GM23338 (cell line): ENCODE measurements at regions not wholly inside any gene's neighbourhood (a gene's known extent, or its start where the extent isn't known, plus 50 kb on each side); places are given as distances from the start of the nearest gene placed in this dataset.

ENCODE experiments used
- ATAC-seq: fragments of 200-7000 bp; cut with Tn5 transposase; 3 replicates; pipeline ENCODE4 v1.9.1; 2020
- DNase-seq: peaks from one replicate; pipeline ENCODE4 v3.0.0-alpha.2; 2015; ENCODE audit warnings: low spot score
- H2AFZ ChIP-seq: fragments of 200-600 bp; sonication (generic); 2 replicates; pipeline ENCODE4 v1.8.0; 2016; ENCODE audit warnings: antibody characterized with exemption, mild to moderate bottlenecking, moderate library complexity
- H3F3A ChIP-seq: fragments of 200-600 bp; sonication (generic); replicated peaks from 2 replicates; pipeline ENCODE4 v1.8.0; 2017; ENCODE audit warnings: antibody characterized with exemption, mixed run types, low read depth
- H3K27ac ChIP-seq: fragments of 200-600 bp; sonication (generic); 2 replicates; pipeline ENCODE4 v1.6.1; 2016; ENCODE audit warnings: low read depth
- H3K27me3 ChIP-seq: fragments of 200-600 bp; sonication (generic); 2 replicates; pipeline ENCODE4 v1.8.0; 2016; ENCODE audit warnings: mild to moderate bottlenecking, mixed run types, moderate library complexity; ENCODE audit not compliant: insufficient read depth
- H3K36me3 ChIP-seq: fragments of 200-600 bp; sonication (generic); 2 replicates; pipeline ENCODE4 v1.8.0; 2016; ENCODE audit warnings: mild to moderate bottlenecking; ENCODE audit not compliant: insufficient read depth
- H3K4me1 ChIP-seq: fragments of 200-600 bp; sonication (generic); 2 replicates; pipeline ENCODE4 v1.8.0; 2016; ENCODE audit warnings: mild to moderate bottlenecking, moderate library complexity; ENCODE audit not compliant: insufficient read depth
- H3K4me2 ChIP-seq: fragments of 200-600 bp; sonication (generic); 2 replicates; pipeline ENCODE4 v1.7.1; 2017; ENCODE audit warnings: mixed run types
- H3K4me3 ChIP-seq: fragments of 200-600 bp; sonication (generic); 2 replicates; pipeline ENCODE4 v1.6.1; 2016; ENCODE audit warnings: mixed run types
- H3K79me2 ChIP-seq: fragments of 200-600 bp; sonication (generic); replicated peaks from 2 replicates; pipeline ENCODE4 v1.8.0; 2017; ENCODE audit warnings: mild to moderate bottlenecking; ENCODE audit not compliant: insufficient read depth
- H3K9me2 ChIP-seq: fragments of 200-600 bp; sonication (generic); 2 replicates; pipeline ENCODE4 v1.8.0; 2017; ENCODE audit not compliant: insufficient read depth
- H4K20me1 ChIP-seq: fragments of 200-600 bp; sonication (generic); replicated peaks from 2 replicates; pipeline ENCODE4 v1.8.0; 2017; ENCODE audit warnings: mild to moderate bottlenecking; ENCODE audit not compliant: insufficient read depth
- H3K27ac Mint-ChIP-seq: 2 replicates; pipeline ENCODE4 v1.8.0; 2020; ENCODE audit warnings: inconsistent platforms, mild to moderate bottlenecking, moderate library complexity, mixed read lengths
- H3K27me3 Mint-ChIP-seq: 3 replicates; pipeline ENCODE4 v1.8.0; 2022; ENCODE audit warnings: low read depth, mild to moderate bottlenecking, moderate library complexity, mixed read lengths, inconsistent platforms; ENCODE audit not compliant: insufficient read depth, poor library complexity
- H3K36me3 Mint-ChIP-seq: 3 replicates; pipeline ENCODE4 v1.8.0; 2021; ENCODE audit warnings: low read depth, mild to moderate bottlenecking, inconsistent platforms, moderate library complexity, mixed read lengths
- H3K4me1 Mint-ChIP-seq: 3 replicates; pipeline ENCODE4 v1.8.0; 2020; ENCODE audit warnings: mild to moderate bottlenecking, inconsistent platforms, mixed read lengths
- H3K4me3 Mint-ChIP-seq: 3 replicates; pipeline ENCODE4 v1.8.0; 2021; ENCODE audit warnings: moderate library complexity, mild to moderate bottlenecking, inconsistent platforms, mixed read lengths
- H3K9me3 Mint-ChIP-seq: 3 replicates; pipeline ENCODE4 v1.8.0; 2020; ENCODE audit warnings: moderate library complexity, mild to moderate bottlenecking, inconsistent platforms, mixed read lengths
- CREB1 ChIP-seq: fragments of 250-450 bp; sonication (Bioruptor Pico); IDR thresholded peaks from 2 replicates; pipeline ENCODE4 v1.5.0; 2020; ENCODE audit warnings: low read depth, mild to moderate bottlenecking, moderate library complexity
- EZH2 ChIP-seq: fragments of 200-600 bp; sonication (generic); IDR thresholded peaks from one replicate; pipeline ENCODE4 v1.8.0; 2017; ENCODE audit warnings: antibody characterized with exemption, mild to moderate bottlenecking, low read depth; ENCODE audit not compliant: unreplicated experiment
- EZH2phosphoT487 ChIP-seq: fragments of 200-600 bp; sonication (generic); IDR thresholded peaks from one replicate; pipeline ENCODE4 v1.8.1; 2018; ENCODE audit warnings: antibody characterized with exemption; ENCODE audit not compliant: unreplicated experiment
- JUNB ChIP-seq: IDR thresholded peaks from one replicate; pipeline ENCODE4 v1.6.1; 2016; ENCODE audit warnings: antibody characterized with exemption; ENCODE audit not compliant: unreplicated experiment
- NANOG ChIP-seq: IDR thresholded peaks from 2 replicates; pipeline ENCODE4 v1.6.1; 2016; ENCODE audit warnings: antibody characterized with exemption, borderline replicate concordance
- POLR2AphosphoS5 ChIP-seq: IDR thresholded peaks from 2 replicates; pipeline ENCODE4 v1.6.1; 2016; ENCODE audit warnings: antibody characterized with exemption, low read depth
- STAT1 ChIP-seq: IDR thresholded peaks from one replicate; pipeline ENCODE4 v1.6.1; 2016; ENCODE audit warnings: antibody characterized with exemption; ENCODE audit not compliant: unreplicated experiment
- ZNF114 ChIP-seq: fragments of 250-450 bp; sonication (Bioruptor Pico); IDR thresholded peaks from 2 replicates; pipeline ENCODE4 v1.5.0; 2020; ENCODE audit warnings: mild to moderate bottlenecking, moderate library complexity
- TF ChIP-seq, protein P1 (sequence below), 2 experiments: fragments of 200-600 bp in 1 of 2; sonication (generic) in 1 of 2; conservative IDR thresholded peaks; 2 replicates each; pipeline versions ENCODE4 v1.5.1 to v1.6.1; 2016 to 2017; ENCODE audit warnings: antibody characterized with exemption in 2 of 2, low read depth in 2 of 2, mild to moderate bottlenecking in 2 of 2, moderate library complexity in 1 of 2
- TF ChIP-seq, protein P2 (sequence below): IDR thresholded peaks from 2 replicates; pipeline ENCODE4 v1.6.1; 2016; ENCODE audit warnings: antibody characterized with exemption
- TF ChIP-seq, protein P3 (sequence below): IDR thresholded peaks from one replicate; pipeline ENCODE4 v1.6.1; 2018; ENCODE audit warnings: antibody characterized with exemption; ENCODE audit not compliant: unreplicated experiment

DNA sequence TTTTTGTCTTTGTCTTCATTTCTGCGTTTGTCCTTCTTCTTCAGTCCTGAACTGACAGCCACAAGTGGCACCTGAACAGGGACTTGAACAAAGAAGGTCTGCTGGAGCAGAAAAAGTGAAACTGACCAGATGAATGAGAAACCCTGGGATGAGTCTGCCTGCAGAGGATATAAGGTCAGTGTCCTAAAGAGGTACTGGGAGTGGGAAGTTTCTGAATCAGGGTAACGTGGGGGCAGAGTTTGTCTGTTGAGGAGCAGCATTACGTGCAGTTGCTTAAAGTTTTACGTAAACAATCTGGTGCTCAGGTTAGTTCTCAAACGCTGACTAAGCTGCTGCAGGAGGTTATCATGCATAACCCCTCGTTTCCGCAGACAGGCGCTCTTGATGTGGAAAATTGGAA, 2057.6 kb downstream of the TP53TG3F start (continued):
- no peak for TF ChIP-seq EZH2

DNA sequence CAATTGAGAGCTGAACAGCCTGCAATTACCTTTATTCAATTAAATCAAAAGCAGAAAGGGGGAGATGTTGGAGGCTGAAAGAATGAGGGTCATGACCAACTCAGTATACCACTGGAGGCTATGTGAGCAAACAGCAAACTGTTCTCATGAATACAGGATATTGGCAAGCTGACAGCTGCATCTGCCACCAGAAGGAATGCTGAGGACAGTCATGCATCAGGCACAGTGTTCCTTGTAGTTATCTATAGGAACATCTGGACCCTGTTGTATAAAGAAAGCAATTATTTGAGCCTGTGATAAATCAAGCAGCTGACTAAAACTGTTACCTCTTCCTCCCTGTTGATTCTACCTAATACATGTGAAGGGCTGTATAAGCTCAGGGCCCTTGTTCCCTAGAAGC, 2064.6 kb downstream of the TP53TG3F start:
- H3K27me3 ChIP-seq, result no peaks in the 10 kb centered on the region
- Mint-ChIP-seq H3K9me3 (peaks cover 97% of the 10 kb centered on the region), H3K27me3 (peaks cover 4% of the 10 kb centered on the region), H3K4me1 (no peaks in the 10 kb centered on the region), H3K4me3 (no peak overlapping the region), H3K27ac (no peak overlapping the region), H3K36me3 (peaks cover 37% of the 10 kb centered on the region)
- H3K79me2 ChIP-seq, result no peaks in the 10 kb centered on the region
- H3K4me1 ChIP-seq, result no peaks in the 10 kb centered on the region
- H3K9me2 ChIP-seq, result no peaks in the 10 kb centered on the region
- no peaks in the 10 kb centered on the region for H3F3A ChIP-seq
- no peak overlapping the region for H3K27ac ChIP-seq
- TF ChIP-seq POLR2AphosphoS5 (no peak), JUNB (no peak), ZNF114 (no peak)
- TF ChIP-seq, protein P1, sequence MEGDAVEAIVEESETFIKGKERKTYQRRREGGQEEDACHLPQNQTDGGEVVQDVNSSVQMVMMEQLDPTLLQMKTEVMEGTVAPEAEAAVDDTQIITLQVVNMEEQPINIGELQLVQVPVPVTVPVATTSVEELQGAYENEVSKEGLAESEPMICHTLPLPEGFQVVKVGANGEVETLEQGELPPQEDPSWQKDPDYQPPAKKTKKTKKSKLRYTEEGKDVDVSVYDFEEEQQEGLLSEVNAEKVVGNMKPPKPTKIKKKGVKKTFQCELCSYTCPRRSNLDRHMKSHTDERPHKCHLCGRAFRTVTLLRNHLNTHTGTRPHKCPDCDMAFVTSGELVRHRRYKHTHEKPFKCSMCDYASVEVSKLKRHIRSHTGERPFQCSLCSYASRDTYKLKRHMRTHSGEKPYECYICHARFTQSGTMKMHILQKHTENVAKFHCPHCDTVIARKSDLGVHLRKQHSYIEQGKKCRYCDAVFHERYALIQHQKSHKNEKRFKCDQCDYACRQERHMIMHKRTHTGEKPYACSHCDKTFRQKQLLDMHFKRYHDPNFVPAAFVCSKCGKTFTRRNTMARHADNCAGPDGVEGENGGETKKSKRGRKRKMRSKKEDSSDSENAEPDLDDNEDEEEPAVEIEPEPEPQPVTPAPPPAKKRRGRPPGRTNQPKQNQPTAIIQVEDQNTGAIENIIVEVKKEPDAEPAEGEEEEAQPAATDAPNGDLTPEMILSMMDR (conservative IDR thresholded peaks at IDR 0.05; ENCODE audit: low read depth in 2 of 2), result no peak
- H3K36me3 ChIP-seq, result 0 out of 2 replicates have a peak, but pooled peaks cover 3% of the 10 kb centered on the region
- no peak overlapping the region for H2AFZ ChIP-seq
- DNase-seq (no peak), ATAC-seq (no peak)
- H4K20me1 ChIP-seq, result no peaks in the 10 kb centered on the region
- no peak overlapping the region for H3K4me2 ChIP-seq
- no peak overlapping the region for H3K4me3 ChIP-seq

DNA sequence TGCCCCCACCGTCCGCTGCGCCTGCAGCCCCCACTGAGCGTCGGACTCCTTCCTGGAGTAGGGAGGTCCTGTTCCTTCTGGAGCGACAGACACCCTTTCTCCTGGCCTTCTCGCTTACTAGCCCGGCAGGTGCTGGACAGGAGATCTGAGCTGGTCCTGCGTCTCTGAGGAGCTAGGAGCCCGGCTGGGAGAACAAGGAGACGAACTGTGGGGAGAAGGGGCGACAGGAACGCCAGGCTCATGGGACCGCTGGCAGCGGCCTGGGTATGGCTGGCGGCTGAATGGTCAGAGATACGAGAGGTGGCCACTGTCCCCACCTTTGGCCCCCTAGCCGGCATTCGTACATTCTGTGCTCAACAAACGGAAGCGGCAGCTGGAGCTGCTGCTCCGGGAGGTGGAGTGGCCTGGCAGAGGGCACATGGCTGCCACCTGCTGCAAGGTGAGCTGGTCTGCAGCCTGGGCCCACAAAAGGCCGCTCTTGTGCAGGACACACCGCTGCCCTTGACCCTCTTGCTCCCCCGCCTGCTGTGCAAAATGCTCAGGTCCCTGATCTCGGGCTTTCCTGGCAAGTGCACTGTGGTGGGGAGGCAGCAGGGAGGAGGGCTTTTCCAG, 2066.7 kb downstream of the TP53TG3F start:
- no peak overlapping the region for H3K4me3 ChIP-seq
- H3K9me3 Mint-ChIP-seq, result peaks cover 97% of the 10 kb centered on the region
- ATAC-seq, result no peak
- TF ChIP-seq EZH2, result no peak
- TF ChIP-seq CREB1, result no peak
- no peak for TF ChIP-seq NANOG
- TF ChIP-seq POLR2AphosphoS5, result no peak
- no peak for TF ChIP-seq ZNF114
- TF ChIP-seq, protein P2, sequence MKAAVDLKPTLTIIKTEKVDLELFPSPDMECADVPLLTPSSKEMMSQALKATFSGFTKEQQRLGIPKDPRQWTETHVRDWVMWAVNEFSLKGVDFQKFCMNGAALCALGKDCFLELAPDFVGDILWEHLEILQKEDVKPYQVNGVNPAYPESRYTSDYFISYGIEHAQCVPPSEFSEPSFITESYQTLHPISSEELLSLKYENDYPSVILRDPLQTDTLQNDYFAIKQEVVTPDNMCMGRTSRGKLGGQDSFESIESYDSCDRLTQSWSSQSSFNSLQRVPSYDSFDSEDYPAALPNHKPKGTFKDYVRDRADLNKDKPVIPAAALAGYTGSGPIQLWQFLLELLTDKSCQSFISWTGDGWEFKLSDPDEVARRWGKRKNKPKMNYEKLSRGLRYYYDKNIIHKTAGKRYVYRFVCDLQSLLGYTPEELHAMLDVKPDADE, result no peak
- no peak for TF ChIP-seq EZH2phosphoT487
- TF ChIP-seq, protein P1 (conservative IDR thresholded peaks at IDR 0.05; ENCODE audit: low read depth in 2 of 2), result no peak
- TF ChIP-seq, protein P3, sequence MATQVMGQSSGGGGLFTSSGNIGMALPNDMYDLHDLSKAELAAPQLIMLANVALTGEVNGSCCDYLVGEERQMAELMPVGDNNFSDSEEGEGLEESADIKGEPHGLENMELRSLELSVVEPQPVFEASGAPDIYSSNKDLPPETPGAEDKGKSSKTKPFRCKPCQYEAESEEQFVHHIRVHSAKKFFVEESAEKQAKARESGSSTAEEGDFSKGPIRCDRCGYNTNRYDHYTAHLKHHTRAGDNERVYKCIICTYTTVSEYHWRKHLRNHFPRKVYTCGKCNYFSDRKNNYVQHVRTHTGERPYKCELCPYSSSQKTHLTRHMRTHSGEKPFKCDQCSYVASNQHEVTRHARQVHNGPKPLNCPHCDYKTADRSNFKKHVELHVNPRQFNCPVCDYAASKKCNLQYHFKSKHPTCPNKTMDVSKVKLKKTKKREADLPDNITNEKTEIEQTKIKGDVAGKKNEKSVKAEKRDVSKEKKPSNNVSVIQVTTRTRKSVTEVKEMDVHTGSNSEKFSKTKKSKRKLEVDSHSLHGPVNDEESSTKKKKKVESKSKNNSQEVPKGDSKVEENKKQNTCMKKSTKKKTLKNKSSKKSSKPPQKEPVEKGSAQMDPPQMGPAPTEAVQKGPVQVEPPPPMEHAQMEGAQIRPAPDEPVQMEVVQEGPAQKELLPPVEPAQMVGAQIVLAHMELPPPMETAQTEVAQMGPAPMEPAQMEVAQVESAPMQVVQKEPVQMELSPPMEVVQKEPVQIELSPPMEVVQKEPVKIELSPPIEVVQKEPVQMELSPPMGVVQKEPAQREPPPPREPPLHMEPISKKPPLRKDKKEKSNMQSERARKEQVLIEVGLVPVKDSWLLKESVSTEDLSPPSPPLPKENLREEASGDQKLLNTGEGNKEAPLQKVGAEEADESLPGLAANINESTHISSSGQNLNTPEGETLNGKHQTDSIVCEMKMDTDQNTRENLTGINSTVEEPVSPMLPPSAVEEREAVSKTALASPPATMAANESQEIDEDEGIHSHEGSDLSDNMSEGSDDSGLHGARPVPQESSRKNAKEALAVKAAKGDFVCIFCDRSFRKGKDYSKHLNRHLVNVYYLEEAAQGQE, result no peak
- no peak for TF ChIP-seq STAT1
- no peak for TF ChIP-seq JUNB

More for the DNA sequence above, 2066.7 kb downstream of the TP53TG3F start:
- DNase-seq, result no peak
- Mint-ChIP-seq H3K4me3 (no peak overlapping the region), H3K4me1 (no peaks in the 10 kb centered on the region), H3K27ac (no peak overlapping the region), H3K27me3 (peaks cover 4% of the 10 kb centered on the region), H3K36me3 (peaks cover 32% of the 10 kb centered on the region)
- Histone ChIP-seq H3K36me3 (0 out of 2 replicates have a peak, but pooled peaks cover 3% of the 10 kb centered on the region), H3K27me3 (no peaks in the 10 kb centered on the region), H3K4me2 (no peak overlapping the region), H3F3A (no peaks in the 10 kb centered on the region), H3K4me1 (no peaks in the 10 kb centered on the region), H4K20me1 (no peaks in the 10 kb centered on the region), H3K27ac (no peak overlapping the region), H3K79me2 (no peaks in the 10 kb centered on the region), H2AFZ (no peak overlapping the region), H3K9me2 (no peaks in the 10 kb centered on the region)
